ENCODE measurements at regions not wholly inside any gene's neighbourhood (a gene's known extent, or its start where the extent isn't known, plus 50 kb on each side); places are given as distances from the start of the nearest gene placed in this dataset.

DNA sequence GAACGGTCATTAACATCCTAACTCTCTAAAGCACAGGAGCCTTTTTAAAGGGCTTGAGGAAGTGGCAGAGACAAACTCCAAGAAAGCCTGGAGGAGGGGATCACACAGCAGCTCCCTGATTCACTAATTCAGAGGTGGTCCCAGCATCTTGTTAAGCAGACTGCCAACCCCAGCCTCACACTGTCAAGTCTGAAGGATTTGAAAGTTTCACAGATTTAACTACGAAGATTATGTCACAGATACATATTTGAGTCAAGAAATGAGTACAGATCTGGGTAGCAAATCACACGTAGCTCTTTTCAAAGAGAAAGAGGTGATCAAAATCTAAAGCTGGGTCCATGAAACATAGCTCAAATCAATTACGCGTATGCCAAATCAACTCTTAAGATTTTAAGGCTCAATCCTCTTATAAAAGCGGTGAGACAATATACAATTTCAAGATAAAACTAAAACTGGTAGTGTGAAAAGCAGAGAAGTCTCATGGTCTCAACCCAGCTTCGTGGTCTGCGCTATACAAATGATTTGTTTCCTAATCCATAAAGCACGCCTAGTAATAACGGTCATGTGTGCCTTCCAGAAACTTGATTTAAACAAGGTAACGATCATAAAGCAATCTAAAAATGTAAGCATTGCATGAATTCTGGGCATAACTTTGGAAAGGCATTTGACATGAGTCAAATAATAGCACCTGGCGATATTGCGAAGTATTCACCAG, 229.9 kb upstream of the MKLN1 start:
- TF ChIP-seq, protein P1, sequence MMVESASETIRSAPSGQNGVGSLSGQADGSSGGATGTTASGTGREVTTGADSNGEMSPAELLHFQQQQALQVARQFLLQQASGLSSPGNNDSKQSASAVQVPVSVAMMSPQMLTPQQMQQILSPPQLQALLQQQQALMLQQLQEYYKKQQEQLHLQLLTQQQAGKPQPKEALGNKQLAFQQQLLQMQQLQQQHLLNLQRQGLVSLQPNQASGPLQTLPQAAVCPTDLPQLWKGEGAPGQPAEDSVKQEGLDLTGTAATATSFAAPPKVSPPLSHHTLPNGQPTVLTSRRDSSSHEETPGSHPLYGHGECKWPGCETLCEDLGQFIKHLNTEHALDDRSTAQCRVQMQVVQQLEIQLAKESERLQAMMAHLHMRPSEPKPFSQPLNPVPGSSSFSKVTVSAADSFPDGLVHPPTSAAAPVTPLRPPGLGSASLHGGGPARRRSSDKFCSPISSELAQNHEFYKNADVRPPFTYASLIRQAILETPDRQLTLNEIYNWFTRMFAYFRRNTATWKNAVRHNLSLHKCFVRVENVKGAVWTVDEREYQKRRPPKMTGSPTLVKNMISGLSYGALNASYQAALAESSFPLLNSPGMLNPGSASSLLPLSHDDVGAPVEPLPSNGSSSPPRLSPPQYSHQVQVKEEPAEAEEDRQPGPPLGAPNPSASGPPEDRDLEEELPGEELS (CRISPR knock-in tag; IDR thresholded peaks at IDR 0.05): no peak
- TF ChIP-seq ETV6 (CRISPR knock-in tag; IDR thresholded peaks at IDR 0.05) (no peak), FOXP1 (CRISPR knock-in tag; IDR thresholded peaks at IDR 0.05; ENCODE audit: borderline replicate concordance) (no peak), CTCF (IDR thresholded peaks at IDR 0.05) (no peak), CREM (CRISPR knock-in tag; IDR thresholded peaks at IDR 0.05) (no peak), ZNF121 (CRISPR knock-in tag; IDR thresholded peaks at IDR 0.05) (no peak), TP53 (CRISPR knock-in tag; IDR thresholded peaks at IDR 0.05) (no peak), USF1 (CRISPR knock-in tag; IDR thresholded peaks at IDR 0.05) (no peak), STAT6 (CRISPR knock-in tag; conservative IDR thresholded peaks at IDR 0.05; ENCODE audit: low read depth) (no peak), ATF3 (CRISPR knock-in tag; conservative IDR thresholded peaks at IDR 0.05) (no peak), MAX (CRISPR knock-in tag; IDR thresholded peaks at IDR 0.05) (no peak), ATF1 (CRISPR knock-in tag; IDR thresholded peaks at IDR 0.05) (no peak), USF2 (CRISPR knock-in tag; IDR thresholded peaks at IDR 0.05) (no peak), ZNF423 (CRISPR knock-in tag; IDR thresholded peaks at IDR 0.05) (no peak)

All from WTC11 (cell line).